H1 (cell line): ENCODE measurements at regions not wholly inside any gene's neighbourhood (a gene's known extent, or its start where the extent isn't known, plus 50 kb on each side); places are given as distances from the start of the nearest gene placed in this dataset.

Source experiments
- CTCF ChIA-PET: fragments of 300-600 bp; sonication (Branson Sonifier 250); formaldehyde crosslinking; loops from one replicate; lab custom pipeline; 2021; ENCODE audit not compliant: partially characterized antibody; lab: Charles Lee
- POLR2A ChIA-PET: fragments of 300-600 bp; sonication (Branson Sonifier 250); formaldehyde crosslinking; loops from one replicate; lab custom pipeline; 2021; ENCODE audit warnings: inconsistent platforms; ENCODE audit not compliant: partially characterized antibody; lab: Charles Lee
- DNase-seq, 2 experiments: peaks; one replicate each; pipeline versions ENCODE4 v3.0.0 to v3.0.0-alpha.2; 2010 to 2022; ENCODE audit warnings: low spot score in 2 of 2, low read depth in 1 of 2, mixed read lengths in 1 of 2
- FAIRE-seq: peaks from 2 replicates; lab custom pipeline; 2011; peaks lifted over from hg19 to GRCh38; lab: Jason Lieb, UNC
- H2AFZ ChIP-seq: 2 replicates; pipeline ENCODE4 v1.8.1; 2012; ENCODE audit warnings: low read length, inconsistent platforms
- H2AK5ac ChIP-seq: 2 replicates; pipeline ENCODE4 v1.6.1; 2013; ENCODE audit warnings: low read depth, low read length
- H2BK120ac ChIP-seq: replicated peaks from 2 replicates; pipeline ENCODE3; 2013; ENCODE audit warnings: low read depth, low read length, inconsistent platforms
- H2BK12ac ChIP-seq: 2 replicates; pipeline ENCODE4 v1.6.1; 2013; ENCODE audit warnings: low read depth, low read length
- H2BK15ac ChIP-seq: 2 replicates; pipeline ENCODE4 v1.6.1; 2013; ENCODE audit warnings: low read length
- H2BK20ac ChIP-seq: 2 replicates; pipeline ENCODE4 v1.6.1; 2013; ENCODE audit warnings: low read length
- H2BK5ac ChIP-seq: 2 replicates; pipeline ENCODE4 v1.6.1; 2013; ENCODE audit warnings: low read depth, low read length
- H3K14ac ChIP-seq: 2 replicates; pipeline ENCODE4 v1.6.1; 2013; ENCODE audit warnings: inconsistent platforms; ENCODE audit not compliant: insufficient read length
- H3K18ac ChIP-seq: 2 replicates; pipeline ENCODE4 v1.6.1; 2013; ENCODE audit warnings: low read length; ENCODE audit errors: extremely low read depth
- H3K23ac ChIP-seq: 2 replicates; pipeline ENCODE4 v1.6.1; 2013; ENCODE audit warnings: inconsistent platforms; ENCODE audit not compliant: insufficient read length
- H3K23me2 ChIP-seq: 2 replicates; pipeline ENCODE4 v1.6.1; 2013; ENCODE audit warnings: low read depth, low read length
- H3K27ac ChIP-seq: 2 replicates; pipeline ENCODE4 v1.6.1; 2011; ENCODE audit warnings: low read depth, low read length, inconsistent platforms
- H3K27me3 ChIP-seq, 4 experiments: replicated peaks in 1 of 4; 1 replicate in 1 of 4; 2 replicates in 3 of 4; pipeline versions ENCODE4 v1.6.1 to v1.8.1; 2011 to 2013; ENCODE audit warnings: low read length in 3 of 4, mild to moderate bottlenecking in 3 of 4, inconsistent platforms in 2 of 4, mixed read lengths in 2 of 4, moderate library complexity in 1 of 4; ENCODE audit not compliant: control insufficient read depth in 3 of 4, insufficient read depth in 3 of 4; ENCODE audit errors: extremely low read depth in 1 of 4
- H3K36me3 ChIP-seq, 4 experiments: 2 replicates each; pipeline versions ENCODE4 v1.6.1 to v1.8.1; 2011 to 2013; ENCODE audit warnings: mild to moderate bottlenecking in 4 of 4, low read length in 3 of 4, moderate library complexity in 2 of 4, control low read depth in 1 of 4, inconsistent platforms in 1 of 4; ENCODE audit not compliant: insufficient read depth in 4 of 4, control insufficient read depth in 2 of 4
- H3K4ac ChIP-seq: replicated peaks from 2 replicates; pipeline ENCODE3; 2013; ENCODE audit warnings: low read length, low read depth, mixed read lengths, inconsistent platforms; ENCODE audit not compliant: insufficient read length
- H3K4me1 ChIP-seq, 4 experiments: replicated peaks in 1 of 4; 1 replicate in 1 of 4; 2 replicates in 3 of 4; pipeline versions ENCODE4 v1.6.1 to v1.8.1; 2011 to 2013; ENCODE audit warnings: low read length in 3 of 4, inconsistent platforms in 2 of 4, mixed read lengths in 1 of 4; ENCODE audit not compliant: insufficient read depth in 4 of 4, control insufficient read depth in 3 of 4
- H3K4me2 ChIP-seq, 2 experiments: 2 replicates each; pipeline versions ENCODE4 v1.6.1 to v1.8.1; 2011 to 2013; ENCODE audit warnings: low read depth in 2 of 2, low read length in 2 of 2, control low read depth in 1 of 2, inconsistent platforms in 1 of 2, mild to moderate bottlenecking in 1 of 2; ENCODE audit not compliant: insufficient read depth in 1 of 2
- H3K4me3 ChIP-seq, 4 experiments: fragments of 200-600, 300-600 bp in 1 of 4; sonication (generic), shearing (Covaris generic), sonication (Bioruptor Twin) in 1 of 4; 2 replicates each; pipeline versions ENCODE4 v1.5.1 to v1.8.1; 2011 to 2016; ENCODE audit warnings: low read length in 4 of 4, low read depth in 3 of 4, control low read depth in 2 of 4, inconsistent platforms in 2 of 4, mild to moderate bottlenecking in 2 of 4, mixed read lengths in 1 of 4, moderate library complexity in 1 of 4; ENCODE audit not compliant: insufficient read depth in 2 of 4; ENCODE audit errors: extremely low read depth in 1 of 4
- H3K56ac ChIP-seq: replicated peaks from 2 replicates; pipeline ENCODE3; 2013; ENCODE audit warnings: low read depth, mild to moderate bottlenecking, mixed read lengths, low read length, inconsistent platforms; ENCODE audit not compliant: insufficient read length
- H3K79me1 ChIP-seq: 2 replicates; pipeline ENCODE4 v1.6.1; 2013; ENCODE audit warnings: low read depth, low read length, control low read depth
- H3K79me2 ChIP-seq, 2 experiments: 2 replicates each; pipeline versions ENCODE4 v1.6.1 to v1.8.1; 2012 to 2013; ENCODE audit warnings: low read length in 2 of 2, mild to moderate bottlenecking in 2 of 2, inconsistent platforms in 1 of 2; ENCODE audit not compliant: insufficient read depth in 2 of 2, control insufficient read depth in 1 of 2
- H3K9ac ChIP-seq, 4 experiments: replicated peaks in 1 of 4; 1 replicate in 1 of 4; 2 replicates in 3 of 4; pipeline versions ENCODE4 v1.6.1 to v1.8.1; 2011 to 2013; ENCODE audit warnings: low read depth in 3 of 4, low read length in 3 of 4, control low read depth in 2 of 4, mild to moderate bottlenecking in 2 of 4, moderate library complexity in 2 of 4, inconsistent platforms in 1 of 4; ENCODE audit errors: extremely low read depth in 1 of 4
- H3K9me3 ChIP-seq, 2 experiments: 2 replicates each; pipeline versions ENCODE4 v1.6.1 to v1.8.1; 2012 to 2013; ENCODE audit warnings: mild to moderate bottlenecking in 2 of 2, moderate library complexity in 2 of 2, control low read depth in 1 of 2, inconsistent platforms in 1 of 2, low read depth in 1 of 2, low read length in 1 of 2, mixed read lengths in 1 of 2; ENCODE audit not compliant: insufficient read depth in 2 of 2
- H4K20me1 ChIP-seq, 2 experiments: replicated peaks in 1 of 2; 2 replicates each; pipeline versions ENCODE3 to v1.8.1; 2011 to 2013; ENCODE audit warnings: inconsistent platforms in 2 of 2, low read length in 2 of 2, mild to moderate bottlenecking in 1 of 2; ENCODE audit not compliant: insufficient read depth in 2 of 2, control insufficient read depth in 1 of 2
- H4K5ac ChIP-seq: 2 replicates; pipeline ENCODE4 v1.6.1; 2013; ENCODE audit warnings: low read length, low read depth, mixed read lengths, inconsistent platforms; ENCODE audit not compliant: insufficient read length
- H4K8ac ChIP-seq: 2 replicates; pipeline ENCODE4 v1.8.0; 2013; ENCODE audit warnings: mild to moderate bottlenecking, moderate library complexity, low read length, inconsistent platforms; ENCODE audit not compliant: insufficient read depth; ENCODE audit errors: extremely low read depth
- H4K91ac ChIP-seq: replicated peaks from 2 replicates; pipeline ENCODE3; 2013; ENCODE audit warnings: low read length, mixed read lengths, inconsistent platforms; ENCODE audit not compliant: insufficient read length
- GABPA ChIP-seq: IDR thresholded peaks from 2 replicates; pipeline ENCODE4 v1.6.1; 2011; ENCODE audit warnings: mild to moderate bottlenecking, low read length, moderate library complexity, borderline replicate concordance; ENCODE audit not compliant: insufficient read depth
- JUN ChIP-seq: IDR thresholded peaks from 2 replicates; pipeline ENCODE4 v1.6.1; 2011; ENCODE audit warnings: low read depth, mild to moderate bottlenecking, improper control_type of control experiment, low read length
- RBBP5 ChIP-seq: IDR thresholded peaks from 2 replicates; pipeline ENCODE4 v1.7.1; 2012; ENCODE audit warnings: low read depth, mild to moderate bottlenecking, inconsistent platforms, low read length, moderate library complexity, borderline replicate concordance
- TAF1 ChIP-seq: IDR thresholded peaks from 2 replicates; pipeline ENCODE4 v1.6.1; 2011; ENCODE audit warnings: mild to moderate bottlenecking, low read depth, low read length
- WGBS, 2 experiments: shearing (Covaris generic) in 1 of 2; methylation state at CpG; one replicate each; pipeline versions ENCODE4 v1.1.6 to v1.1.7; 2013 to 2015; ENCODE audit warnings: low lambda C conversion rate in 2 of 2, mixed read lengths in 2 of 2, inconsistent platforms in 1 of 2, low coverage in 1 of 2, missing lambda C conversion rate in 1 of 2; ENCODE audit not compliant: insufficient replicate concordance in 2 of 2, insufficient coverage in 1 of 2, insufficient read length in 1 of 2; ENCODE audit errors: extremely low coverage in 1 of 2, missing lambda C conversion rate in 1 of 2; 5-methylcytosine and 5-hydroxymethylcytosine counted together
- TF ChIP-seq, protein P1 (sequence below): IDR thresholded peaks from 2 replicates; pipeline ENCODE4 v1.6.1; 2012; ENCODE audit warnings: inconsistent platforms

DNA sequence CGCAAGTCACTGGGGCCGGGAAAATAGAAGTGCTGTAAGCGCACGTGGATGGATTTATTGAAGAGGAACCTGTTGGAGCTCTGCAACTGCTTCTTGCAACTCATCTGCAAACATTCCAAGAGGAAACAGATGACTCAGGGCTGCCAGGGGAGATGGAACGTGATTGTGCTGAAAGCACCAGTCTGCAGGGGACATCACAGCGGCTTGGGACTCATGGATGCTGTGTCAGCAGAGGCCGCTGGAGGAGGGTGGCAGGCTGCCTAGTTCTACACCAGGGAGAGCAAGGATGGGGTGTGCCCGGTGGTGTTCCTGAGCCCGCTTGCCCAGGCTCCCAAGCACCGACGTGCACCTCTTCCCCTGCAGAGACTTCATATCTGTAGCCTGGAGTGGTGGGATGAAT, 515.7 kb downstream of the TCERG1L start:
- H4K91ac ChIP-seq = no peak overlapping the region
- no peak overlapping the region for H2AFZ ChIP-seq
- H3K27me3 ChIP-seq = no peaks in the 10 kb centered on the region
- TF ChIP-seq TAF1 (no peak), JUN (no peak), RBBP5 (no peak), GABPA (no peak)
- TF ChIP-seq, protein P1, sequence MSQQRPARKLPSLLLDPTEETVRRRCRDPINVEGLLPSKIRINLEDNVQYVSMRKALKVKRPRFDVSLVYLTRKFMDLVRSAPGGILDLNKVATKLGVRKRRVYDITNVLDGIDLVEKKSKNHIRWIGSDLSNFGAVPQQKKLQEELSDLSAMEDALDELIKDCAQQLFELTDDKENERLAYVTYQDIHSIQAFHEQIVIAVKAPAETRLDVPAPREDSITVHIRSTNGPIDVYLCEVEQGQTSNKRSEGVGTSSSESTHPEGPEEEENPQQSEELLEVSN = no peak
- TF ChIP-seq, all 59 proteins: peak for 0
- H3K79me1 ChIP-seq = no peaks in the 10 kb centered on the region
- H3K23ac ChIP-seq = no peak overlapping the region
- no peak overlapping the region for H3K18ac ChIP-seq
- no peak overlapping the region for H3K56ac ChIP-seq
- H2BK5ac ChIP-seq = no peak overlapping the region
- H3K4me1 ChIP-seq = no peaks in the 10 kb centered on the region
- no peak overlapping the region for H3K4me2 ChIP-seq
- H4K5ac ChIP-seq = no peak overlapping the region
- no peak overlapping the region for H4K8ac ChIP-seq
- peaks cover 17 to 18% of the 10 kb centered on the region in 2 experiments; a peak in 3 of 4 replicates for H3K9me3 ChIP-seq
- H3K14ac ChIP-seq = no peak overlapping the region
- peaks cover 0 to 7% of the 10 kb centered on the region in 2 experiments for H4K20me1 ChIP-seq
- H3K9ac ChIP-seq = no peak overlapping the region
- no peak overlapping the region for H3K4ac ChIP-seq
- DNase-seq = no peak
- ChIA-PET POLR2A (no interaction called here), CTCF (interaction anchor here (0.9 to 1.4 kb wide), 2 partner anchors 12 to 30 kb away, joined by 3 to 4 read pairs; no protein-coding TSS in a partner anchor)
- no peaks in the 10 kb centered on the region for H3K36me3 ChIP-seq
- H3K4me3 ChIP-seq = no peak overlapping the region
- H2BK20ac ChIP-seq = no peak overlapping the region
- no peak overlapping the region for H3K27ac ChIP-seq
- H3K79me2 ChIP-seq = no peaks in the 10 kb centered on the region
- WGBS, 2 experiments = 90% methylated on average over 11 of the region's 11 CpGs; no CpG with 5 or more reads in 1 of the 2 experiments
- H3K23me2 ChIP-seq = peaks cover 8% of the 10 kb centered on the region; the same call in 1 of the 2 replicates
- H2BK12ac ChIP-seq = no peak overlapping the region
- no peak overlapping the region for H2BK15ac ChIP-seq
- FAIRE-seq = no peak
- H2AK5ac ChIP-seq = no peak overlapping the region
- no peak overlapping the region for H2BK120ac ChIP-seq
